T-helper 1 cell treated with Interleukin-12 subunit alpha and Interleukin-12 subunit beta and Interleukin-4 antibody, amounts not matched to agents 30 μg/mL and 1 μg/mL, for 36 hours (primary cell): ENCODE measurements at regions not wholly inside any gene's neighbourhood (a gene's known extent, or its start where the extent isn't known, plus 50 kb on each side); places are given as distances from the start of the nearest gene placed in this dataset.

ENCODE experiments used
- H3K27ac Mint-ChIP-seq: one replicate; pipeline ENCODE4 v1.8.0; 2021; ENCODE audit warnings: mild to moderate bottlenecking, mixed read lengths
- H3K27me3 Mint-ChIP-seq: one replicate; pipeline ENCODE4 v1.8.0; 2021; ENCODE audit warnings: low read depth, mixed read lengths
- H3K36me3 Mint-ChIP-seq: one replicate; pipeline ENCODE4 v1.8.0; 2021; ENCODE audit warnings: low read depth, mixed read lengths
- H3K4me1 Mint-ChIP-seq: one replicate; pipeline ENCODE4 v1.8.0; 2021; ENCODE audit warnings: low read depth, mixed read lengths
- H3K4me3 Mint-ChIP-seq: one replicate; pipeline ENCODE4 v1.8.0; 2021; ENCODE audit warnings: mild to moderate bottlenecking, moderate library complexity, mixed read lengths
- H3K9me3 Mint-ChIP-seq: one replicate; pipeline ENCODE4 v1.8.0; 2021; ENCODE audit warnings: mixed read lengths

DNA sequence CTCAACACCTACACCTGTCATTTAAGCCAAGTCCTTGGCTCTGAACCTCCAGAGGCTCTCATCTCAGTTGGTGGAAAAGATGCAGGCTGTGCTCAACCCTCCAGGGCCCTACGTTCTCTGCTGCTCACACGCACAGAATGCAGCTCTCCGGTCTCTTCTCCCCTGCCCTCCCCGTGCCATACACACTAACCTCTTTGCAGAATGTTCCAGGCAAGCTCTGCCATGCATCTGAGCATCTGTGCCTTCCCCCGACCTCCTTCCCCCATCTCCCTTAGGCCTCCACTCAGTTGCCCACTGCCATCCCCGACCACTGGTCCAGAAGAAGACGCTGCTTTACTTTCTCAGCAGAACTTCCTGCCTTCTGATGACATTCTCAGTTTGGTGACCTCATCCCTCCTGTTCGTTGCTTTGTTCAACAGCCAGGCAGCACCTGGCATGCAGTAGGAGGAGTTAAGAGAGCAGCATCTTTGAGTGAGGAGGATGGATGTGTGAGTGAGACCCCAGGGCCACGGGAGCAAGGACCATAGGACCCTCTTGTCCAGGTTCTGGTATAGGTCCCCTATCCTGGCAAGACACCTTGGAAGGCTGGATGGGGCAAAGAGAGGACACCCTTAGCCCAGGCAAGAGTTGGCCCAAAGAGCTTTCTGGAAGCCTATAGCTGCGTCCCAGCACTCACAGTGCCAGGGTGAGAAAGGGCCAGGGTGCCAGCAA, 598.0 kb downstream of the BRD1 start:
- H3K4me1 Mint-ChIP-seq: no peaks in the 10 kb centered on the region
- no peaks in the 10 kb centered on the region for H3K36me3 Mint-ChIP-seq
- H3K27me3 Mint-ChIP-seq: no peaks in the 10 kb centered on the region
- H3K9me3 Mint-ChIP-seq: no peaks in the 10 kb centered on the region
- H3K4me3 Mint-ChIP-seq: no peak overlapping the region
- H3K27ac Mint-ChIP-seq: no peak overlapping the region

DNA sequence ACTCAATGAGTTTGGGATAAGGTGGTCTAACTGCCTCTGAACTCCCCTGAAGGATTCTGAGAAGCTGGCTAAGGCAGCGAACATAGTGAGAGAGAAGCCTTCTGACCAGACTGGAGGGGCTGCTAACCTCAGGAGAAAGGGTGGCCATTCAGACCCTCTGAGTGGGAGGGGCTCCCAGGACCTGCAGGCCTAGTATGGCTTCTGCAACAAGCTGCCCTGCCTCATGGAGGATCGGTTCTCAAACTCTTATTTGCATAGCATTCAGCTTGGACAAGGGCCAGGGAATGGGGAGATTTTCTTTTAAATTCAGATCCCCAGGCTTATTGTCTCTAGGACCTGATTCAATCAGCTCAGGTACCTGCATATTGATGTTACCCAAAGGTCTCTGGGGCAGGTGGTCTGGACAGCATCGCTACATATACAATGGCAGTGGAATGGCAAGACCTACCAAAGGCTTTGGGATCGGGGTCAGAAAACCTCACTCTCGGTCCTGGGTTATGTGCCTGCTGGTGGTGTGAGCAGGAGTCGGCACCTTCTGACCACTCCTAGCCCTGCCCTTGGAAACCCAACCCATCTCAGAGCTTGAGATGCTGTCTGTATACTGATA, 599.1 kb downstream of the BRD1 start:
- Mint-ChIP-seq H3K4me3 (no peak overlapping the region), H3K36me3 (no peaks in the 10 kb centered on the region), H3K4me1 (no peaks in the 10 kb centered on the region), H3K27me3 (peaks cover 2% of the 10 kb centered on the region), H3K27ac (no peak overlapping the region), H3K9me3 (no peaks in the 10 kb centered on the region)

DNA sequence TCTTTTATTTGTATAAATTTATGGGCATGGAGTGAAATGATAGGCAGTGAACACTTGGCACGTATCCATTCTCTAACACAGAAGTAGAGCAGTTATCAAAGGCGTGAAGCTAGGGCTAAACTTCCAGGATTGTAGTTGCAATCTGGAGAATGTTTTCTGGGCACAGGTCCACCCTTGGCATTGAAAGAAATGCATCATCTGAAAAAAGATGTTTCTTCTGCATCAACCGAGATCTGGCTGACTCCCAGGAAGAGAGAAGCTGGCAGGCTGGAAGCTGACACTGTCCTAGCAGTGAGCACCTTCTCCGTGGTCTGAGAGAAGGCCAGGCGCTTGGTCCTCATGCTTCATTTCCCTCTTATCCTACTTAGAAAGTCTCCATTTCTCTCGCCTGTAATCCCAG, 600.0 kb downstream of the BRD1 start:
- peaks cover 4% of the 10 kb centered on the region for H3K27me3 Mint-ChIP-seq
- H3K27ac Mint-ChIP-seq: no peak overlapping the region
- H3K4me3 Mint-ChIP-seq: no peak overlapping the region
- H3K9me3 Mint-ChIP-seq: no peaks in the 10 kb centered on the region
- no peaks in the 10 kb centered on the region for H3K36me3 Mint-ChIP-seq
- H3K4me1 Mint-ChIP-seq: no peaks in the 10 kb centered on the region

DNA sequence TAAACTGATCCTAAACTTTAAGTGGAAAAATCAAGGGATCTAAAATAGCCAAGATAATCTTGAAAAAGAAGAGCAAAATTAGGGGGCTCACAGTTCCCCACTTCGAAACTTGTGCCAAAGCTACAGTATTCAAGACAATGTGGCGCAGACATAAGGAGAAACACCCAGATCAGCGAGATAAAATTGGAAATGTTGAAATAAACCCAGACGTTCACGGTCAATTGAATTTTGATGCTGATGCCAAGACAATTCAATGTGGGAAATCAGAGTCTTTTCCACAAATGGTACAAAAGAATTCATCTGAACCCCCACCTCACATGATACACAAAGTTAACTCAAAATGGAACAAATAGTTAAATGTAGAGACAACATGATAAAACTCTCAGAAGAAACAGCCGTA, 601.6 kb downstream of the BRD1 start:
- H3K27ac Mint-ChIP-seq: no peak overlapping the region
- H3K36me3 Mint-ChIP-seq: no peaks in the 10 kb centered on the region
- H3K4me3 Mint-ChIP-seq: no peak overlapping the region
- H3K4me1 Mint-ChIP-seq: no peaks in the 10 kb centered on the region
- peaks cover 4% of the 10 kb centered on the region for H3K27me3 Mint-ChIP-seq
- no peaks in the 10 kb centered on the region for H3K9me3 Mint-ChIP-seq

DNA sequence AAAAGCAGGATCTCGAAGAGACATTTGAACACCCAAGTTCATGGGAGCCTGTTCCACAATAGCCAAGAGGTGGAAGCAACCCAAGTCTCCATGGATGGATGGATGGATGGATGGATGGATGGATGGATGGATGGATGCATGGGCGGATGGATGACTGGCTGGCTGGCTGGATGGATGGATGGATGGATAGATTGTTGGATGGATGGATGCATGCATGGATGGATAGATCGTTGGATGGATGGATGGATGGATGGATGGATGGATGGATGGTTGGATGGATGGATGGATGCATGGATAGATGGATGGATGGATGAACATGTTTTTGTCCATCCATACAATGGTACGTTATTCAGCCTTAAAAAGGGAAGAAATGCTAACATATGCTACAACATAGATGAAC, 603.4 kb downstream of the BRD1 start:
- Mint-ChIP-seq H3K27ac (no peak overlapping the region), H3K27me3 (peaks cover 4% of the 10 kb centered on the region), H3K4me1 (no peaks in the 10 kb centered on the region)

GRCh38 chr22:49218142-49218541, 609.5 kb downstream of the BRD1 start:
- Mint-ChIP-seq H3K27ac (no peak overlapping the region), H3K36me3 (no peaks in the 10 kb centered on the region), H3K27me3 (no peaks in the 10 kb centered on the region), H3K9me3 (peaks cover 8% of the 10 kb centered on the region), H3K4me3 (no peak overlapping the region), H3K4me1 (no peaks in the 10 kb centered on the region)

More for the DNA sequence above, 603.4 kb downstream of the BRD1 start:
- Mint-ChIP-seq H3K9me3 (no peaks in the 10 kb centered on the region), H3K36me3 (no peaks in the 10 kb centered on the region), H3K4me3 (no peak overlapping the region)

DNA sequence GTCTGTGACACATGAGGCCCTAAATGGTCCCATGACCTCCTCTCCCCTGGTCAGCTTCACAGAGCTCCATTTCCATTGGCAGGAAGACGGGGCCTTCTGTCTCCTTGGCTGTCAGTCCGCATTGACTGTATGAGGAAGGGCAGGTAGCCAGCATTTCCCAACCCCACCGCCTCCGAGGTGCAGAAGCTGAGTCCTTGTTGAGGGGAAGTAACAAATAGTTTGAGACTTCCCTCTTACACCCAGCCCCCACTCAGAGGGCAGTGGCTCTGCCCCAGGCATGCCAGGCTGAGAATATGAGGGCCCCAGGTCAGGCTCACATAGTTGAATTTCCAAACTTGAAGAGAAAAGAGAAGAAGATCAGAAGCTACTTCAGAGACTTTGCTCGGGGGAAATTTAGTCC, 611.1 kb downstream of the BRD1 start:
- Mint-ChIP-seq H3K27ac (no peak overlapping the region), H3K4me1 (no peaks in the 10 kb centered on the region), H3K27me3 (no peaks in the 10 kb centered on the region)

DNA sequence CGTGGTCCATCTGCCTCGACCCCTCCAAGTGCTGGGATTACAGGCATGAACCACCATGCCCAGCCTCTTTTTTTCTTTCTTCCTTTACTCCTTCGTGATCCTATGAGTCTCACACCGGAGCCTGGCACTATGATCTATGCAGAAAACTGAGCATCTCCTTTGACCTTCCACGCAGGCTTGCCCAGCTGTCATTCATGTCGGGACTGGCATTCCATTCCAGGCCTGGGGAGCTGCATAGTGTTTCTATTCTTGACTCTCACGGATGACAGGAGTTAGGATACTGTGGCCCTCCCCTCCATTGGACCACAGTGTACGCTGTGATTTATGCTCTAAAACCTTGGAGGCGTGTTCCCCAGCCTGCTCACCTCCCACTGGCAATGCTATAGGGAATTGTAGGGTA, 611.8 kb downstream of the BRD1 start:
- peaks cover 8% of the 10 kb centered on the region for H3K9me3 Mint-ChIP-seq
- no peak overlapping the region for H3K4me3 Mint-ChIP-seq
- no peaks in the 10 kb centered on the region for H3K27me3 Mint-ChIP-seq
- no peaks in the 10 kb centered on the region for H3K4me1 Mint-ChIP-seq
- no peaks in the 10 kb centered on the region for H3K36me3 Mint-ChIP-seq
- no peak overlapping the region for H3K27ac Mint-ChIP-seq

More for the DNA sequence above, 611.1 kb downstream of the BRD1 start:
- Mint-ChIP-seq H3K9me3 (peaks cover 8% of the 10 kb centered on the region), H3K4me3 (no peak overlapping the region), H3K36me3 (no peaks in the 10 kb centered on the region)

GRCh38 chr22:49214976-49215375, 612.7 kb downstream of the BRD1 start:
- H3K4me1 Mint-ChIP-seq: no peaks in the 10 kb centered on the region
- no peaks in the 10 kb centered on the region for H3K27me3 Mint-ChIP-seq
- peaks cover 8% of the 10 kb centered on the region for H3K9me3 Mint-ChIP-seq
- no peak overlapping the region for H3K27ac Mint-ChIP-seq
- H3K36me3 Mint-ChIP-seq: no peaks in the 10 kb centered on the region
- no peak overlapping the region for H3K4me3 Mint-ChIP-seq

DNA sequence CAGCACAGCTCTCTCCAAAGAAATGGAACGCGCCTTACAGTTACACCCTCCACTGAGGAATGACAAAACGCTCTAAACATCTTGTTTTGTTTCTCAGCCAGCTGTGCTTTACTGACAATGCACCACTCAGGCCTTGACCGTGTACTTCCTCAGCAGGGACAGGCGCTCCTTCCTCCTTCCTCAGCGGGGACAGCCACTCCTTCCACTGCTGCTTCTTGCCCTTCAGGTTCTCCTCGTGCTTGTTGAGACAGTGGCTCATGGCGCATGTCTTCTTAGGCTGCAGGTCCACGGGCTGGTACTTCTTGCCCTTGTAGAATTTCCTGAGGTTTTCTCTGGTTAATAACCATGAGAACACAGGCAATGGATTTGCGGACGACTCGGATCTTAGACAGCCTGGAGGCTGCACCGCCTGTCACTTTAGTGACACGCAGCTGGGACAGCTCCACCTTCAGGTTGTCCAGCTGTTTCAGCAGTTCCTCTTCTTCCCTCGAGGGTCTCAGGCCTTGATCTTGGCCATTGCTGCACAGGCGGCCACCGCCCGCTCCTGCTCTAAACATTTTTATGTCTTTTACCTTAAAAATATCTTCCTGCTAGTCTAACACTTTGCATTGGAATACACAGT, 613.8 kb downstream of the BRD1 start:
- H3K36me3 Mint-ChIP-seq: no peaks in the 10 kb centered on the region
- H3K27ac Mint-ChIP-seq: no peak overlapping the region
- H3K27me3 Mint-ChIP-seq: no peaks in the 10 kb centered on the region
- H3K4me1 Mint-ChIP-seq: no peaks in the 10 kb centered on the region
- no peak overlapping the region for H3K4me3 Mint-ChIP-seq
- H3K9me3 Mint-ChIP-seq: peaks cover 8% of the 10 kb centered on the region

DNA sequence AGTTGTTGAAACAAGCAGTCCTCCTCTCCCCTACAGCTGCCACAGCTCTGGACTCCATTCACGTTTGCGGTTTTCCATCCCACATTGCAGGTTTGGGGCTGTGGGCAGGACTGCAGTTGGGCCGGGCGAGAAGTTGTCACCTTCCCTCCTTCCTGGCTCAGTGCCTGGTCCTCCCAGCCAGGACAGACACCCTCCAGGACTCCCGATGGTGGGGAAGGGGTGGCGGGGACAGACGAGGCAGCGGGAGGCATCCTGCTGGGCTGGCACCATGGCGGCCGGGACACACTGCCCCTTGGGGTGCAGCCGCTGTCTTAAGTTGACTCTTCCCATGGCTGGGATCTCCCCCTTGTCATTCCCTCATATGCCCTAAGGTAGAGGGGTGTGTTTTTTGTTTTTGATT, 615.2 kb downstream of the BRD1 start:
- no peaks in the 10 kb centered on the region for H3K36me3 Mint-ChIP-seq
- no peak overlapping the region for H3K4me3 Mint-ChIP-seq
- no peak overlapping the region for H3K27ac Mint-ChIP-seq
- no peaks in the 10 kb centered on the region for H3K9me3 Mint-ChIP-seq
- no peaks in the 10 kb centered on the region for H3K27me3 Mint-ChIP-seq
- no peaks in the 10 kb centered on the region for H3K4me1 Mint-ChIP-seq

DNA sequence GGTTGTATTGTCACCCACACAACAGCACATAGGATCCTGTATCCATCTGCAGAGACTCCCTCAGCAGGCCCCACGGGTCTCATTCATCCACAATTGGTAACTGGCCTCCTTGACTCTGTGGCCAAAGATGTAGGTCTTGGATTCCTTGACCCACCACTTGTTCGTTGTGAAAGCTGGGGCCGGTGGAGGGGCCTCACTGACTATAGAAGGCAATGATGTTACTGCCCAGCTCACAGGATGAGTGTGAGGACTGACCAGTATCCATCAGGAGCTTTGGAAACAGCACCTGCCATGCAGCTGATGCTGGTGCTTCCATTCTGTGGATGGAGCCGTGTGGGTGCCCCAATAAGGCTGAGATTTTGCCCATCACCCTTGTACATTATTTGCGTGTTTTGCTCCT, 615.7 kb downstream of the BRD1 start:
- H3K4me3 Mint-ChIP-seq: no peak overlapping the region
- no peaks in the 10 kb centered on the region for H3K9me3 Mint-ChIP-seq
- H3K4me1 Mint-ChIP-seq: no peaks in the 10 kb centered on the region
- no peaks in the 10 kb centered on the region for H3K36me3 Mint-ChIP-seq
- no peaks in the 10 kb centered on the region for H3K27me3 Mint-ChIP-seq
- H3K27ac Mint-ChIP-seq: no peak overlapping the region

- Mint-ChIP-seq H3K36me3 (no peaks in the 10 kb centered on the region), H3K9me3 (no peaks in the 10 kb centered on the region), H3K4me3 (no peak overlapping the region), H3K27ac (no peak overlapping the region), H3K27me3 (no peaks in the 10 kb centered on the region), H3K4me1 (no peaks in the 10 kb centered on the region)
These were observed 616.5 kb downstream of the BRD1 start for GRCh38 chr22:49211176-49211575.

DNA sequence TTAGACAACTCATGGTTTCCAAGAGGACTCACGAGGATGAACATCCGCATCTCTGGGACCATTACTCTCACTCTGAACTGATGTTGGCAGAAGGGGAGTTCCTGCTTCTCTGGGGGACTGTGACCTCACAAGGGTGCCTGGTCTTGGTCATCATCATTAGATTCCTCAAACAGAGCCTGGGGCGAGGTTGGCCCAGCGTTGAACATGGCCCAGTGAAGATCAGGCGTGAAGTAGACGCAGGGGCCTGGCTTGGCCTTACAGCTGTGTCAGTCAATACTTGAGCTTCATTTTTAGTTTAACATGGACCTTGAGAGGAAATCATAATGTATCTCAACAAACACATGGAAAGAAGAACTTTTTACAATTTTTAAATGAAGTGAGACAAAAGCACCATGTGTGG, 617.1 kb downstream of the BRD1 start:
- H3K4me1 Mint-ChIP-seq: no peaks in the 10 kb centered on the region

DNA sequence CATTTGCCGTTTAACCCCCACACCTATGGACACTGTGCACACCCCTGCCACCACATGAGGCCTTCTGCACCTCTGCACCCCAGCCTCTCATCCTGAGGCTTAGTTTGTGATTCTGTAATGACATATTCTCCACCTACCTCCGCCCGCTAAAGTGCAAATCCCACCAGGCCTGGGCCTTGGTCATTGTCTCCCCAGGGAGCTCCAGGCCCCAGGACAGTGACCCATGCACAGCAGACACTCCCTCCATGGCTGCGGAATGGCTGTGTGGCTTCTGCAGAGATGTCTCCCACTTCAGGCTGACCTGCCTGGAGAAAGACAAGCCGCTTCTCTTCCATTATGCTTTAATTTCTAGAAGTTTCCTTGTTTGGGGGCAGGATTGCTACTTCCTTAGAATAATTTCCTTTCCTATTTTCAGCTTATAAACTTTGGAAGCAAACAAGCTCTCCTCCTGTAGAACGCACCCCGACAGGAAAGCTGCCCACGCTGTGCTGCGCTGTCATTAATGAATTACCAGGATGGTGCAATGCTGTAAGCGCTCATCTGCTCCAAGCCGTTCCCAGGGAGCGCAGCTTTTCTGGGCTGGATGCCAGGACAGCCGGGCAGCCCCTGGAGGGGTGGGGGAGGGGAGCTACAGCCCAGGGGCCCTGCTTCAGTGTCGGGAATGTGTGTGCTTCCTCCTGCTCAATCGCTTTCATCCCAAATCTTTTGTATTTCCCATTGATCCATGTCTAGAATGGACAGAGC, 618.0 kb downstream of the BRD1 start:
- Mint-ChIP-seq H3K4me1 (no peaks in the 10 kb centered on the region), H3K4me3 (no peak overlapping the region), H3K36me3 (no peaks in the 10 kb centered on the region), H3K27me3 (no peaks in the 10 kb centered on the region), H3K9me3 (no peaks in the 10 kb centered on the region), H3K27ac (no peak overlapping the region)

More for the DNA sequence above, 617.1 kb downstream of the BRD1 start:
- no peaks in the 10 kb centered on the region for H3K9me3 Mint-ChIP-seq
- no peaks in the 10 kb centered on the region for H3K27me3 Mint-ChIP-seq
- H3K27ac Mint-ChIP-seq: no peak overlapping the region
- no peak overlapping the region for H3K4me3 Mint-ChIP-seq
- no peaks in the 10 kb centered on the region for H3K36me3 Mint-ChIP-seq
